HCT116 (cell line): ENCODE measurements at regions not wholly inside any gene's neighbourhood (a gene's known extent, or its start where the extent isn't known, plus 50 kb on each side); places are given as distances from the start of the nearest gene placed in this dataset.

Experiments used
- ATAC-seq: fragments of 200-7000 bp; cut with Tn5 transposase; 2 replicates; pipeline ENCODE4 v1.9.1; 2020; ENCODE audit warnings: mild to moderate bottlenecking, moderate library complexity
- BruUV-seq: library from RNA; stranded (reverse); fragments of 400-500 nt; replicated peaks from 2 replicates; lab custom pipeline; 2021; lab: Mats Ljungman, UMichigan
- CTCF ChIA-PET: fragments of 300-600 bp; sonication (Branson Sonifier 250); formaldehyde crosslinking; loops from one replicate; lab custom pipeline; 2021; ENCODE audit warnings: antibody characterized with exemption; lab: Charles Lee
- POLR2A ChIA-PET: fragments of 300-600, 350-600 bp; sonication (Branson Sonifier 250); formaldehyde crosslinking; loops from one replicate; lab custom pipeline; 2021; ENCODE audit warnings: antibody characterized with exemption; lab: Charles Lee
- RAD21 ChIA-PET, 2 experiments: fragments of 300-600 bp; sonication (Branson Sonifier 250); formaldehyde crosslinking; loops; one replicate each; lab custom pipeline; 2023; ENCODE audit warnings: low total read pairs in 2 of 2; ENCODE audit not compliant: uncharacterized antibody in 2 of 2, unreplicated experiment in 2 of 2, low non-redundant PET in 1 of 2; lab: Charles Lee
- DNase-seq: peaks from one replicate; pipeline ENCODE4 v3.0.0-alpha.2; 2010; ENCODE audit warnings: low read depth, low spot score
- H2AFZ ChIP-seq: fragments of 200-600 bp; shearing (Covaris generic), sonication (generic); 2 replicates; pipeline ENCODE4 v1.6.1; 2017; ENCODE audit warnings: low read depth, mixed run types, mixed read lengths, antibody characterized with exemption, low read length; ENCODE audit not compliant: poor library complexity, severe bottlenecking
- H3K27ac ChIP-seq: 2 replicates; pipeline ENCODE4 v1.5.1; 2012; ENCODE audit warnings: low read depth, low read length
- H3K27me3 ChIP-seq: fragments of 200-600 bp; sonication (generic); 2 replicates; pipeline ENCODE4 v1.6.1; 2016; ENCODE audit warnings: mixed run types, low read length, mixed read lengths; ENCODE audit not compliant: insufficient read depth
- H3K36me3 ChIP-seq, 2 experiments: fragments of 200-500 bp in 1 of 2; fragments of 200-600 bp in 1 of 2; sonication (Bioruptor generic) in 1 of 2; sonication (generic) in 1 of 2; 2 replicates each; pipeline versions ENCODE4 v1.5.1 to v1.6.1; 2014 to 2016; ENCODE audit warnings: low read length in 2 of 2, inconsistent platforms in 1 of 2, mixed read lengths in 1 of 2, mixed run types in 1 of 2; ENCODE audit not compliant: insufficient read depth in 2 of 2, control insufficient read depth in 1 of 2
- H3K4me1 ChIP-seq, 2 experiments: fragments of 200-600 bp in 1 of 2; sonication (generic) in 1 of 2; 2 replicates each; pipeline versions ENCODE4 v1.5.1 to v1.6.1; 2012 to 2017; ENCODE audit warnings: low read length in 2 of 2, inconsistent platforms in 1 of 2, mild to moderate bottlenecking in 1 of 2, mixed read lengths in 1 of 2, mixed run types in 1 of 2, moderate library complexity in 1 of 2; ENCODE audit not compliant: insufficient read depth in 2 of 2, control insufficient read depth in 1 of 2
- H3K4me2 ChIP-seq: fragments of 200-600 bp; sonication (generic); 2 replicates; pipeline ENCODE4 v1.6.1; 2017; ENCODE audit warnings: mixed run types, low read length, mixed read lengths
- H3K4me3 ChIP-seq, 2 experiments: fragments of 200-600 bp in 1 of 2; sonication (generic) in 1 of 2; replicated peaks in 1 of 2; 2 replicates each; pipeline ENCODE4 v1.5.1; 2011 to 2016; ENCODE audit warnings: low read length in 2 of 2, control low read depth in 1 of 2, low read depth in 1 of 2, mild to moderate bottlenecking in 1 of 2, mixed read lengths in 1 of 2, mixed run types in 1 of 2
- H3K79me2 ChIP-seq: fragments of 200-600 bp; sonication (generic); 2 replicates; pipeline ENCODE4 v1.6.1; 2017; ENCODE audit warnings: mild to moderate bottlenecking, mixed run types, low read length, moderate library complexity, mixed read lengths; ENCODE audit not compliant: insufficient read depth
- H3K9ac ChIP-seq: fragments of 200-600 bp; sonication (generic); 2 replicates; pipeline ENCODE4 v1.6.1; 2016; ENCODE audit warnings: low read length, mixed read lengths
- H3K9me2 ChIP-seq: fragments of 200-600 bp; sonication (generic), shearing (Covaris generic); 2 replicates; pipeline ENCODE4 v1.6.1; 2017; ENCODE audit warnings: mixed run types, mild to moderate bottlenecking, moderate library complexity; ENCODE audit not compliant: insufficient read depth
- H3K9me3 ChIP-seq, 2 experiments: fragments of 200-500 bp in 1 of 2; fragments of 200-600 bp in 1 of 2; sonication (Bioruptor generic) in 1 of 2; sonication (generic) in 1 of 2; 2 replicates each; pipeline ENCODE4 v1.6.1; 2014 to 2017; ENCODE audit warnings: low read length in 2 of 2, mixed read lengths in 2 of 2, inconsistent platforms in 1 of 2, low read depth in 1 of 2, mild to moderate bottlenecking in 1 of 2, mixed run types in 1 of 2, moderate library complexity in 1 of 2; ENCODE audit not compliant: control insufficient read depth in 1 of 2, insufficient read depth in 1 of 2
- H4K20me1 ChIP-seq: fragments of 200-600 bp; sonication (generic), shearing (Covaris generic); 2 replicates; pipeline ENCODE4 v1.6.1; 2017; ENCODE audit warnings: mixed run types, mild to moderate bottlenecking, moderate library complexity; ENCODE audit not compliant: insufficient read depth
- CBX3 ChIP-seq: IDR thresholded peaks from 2 replicates; pipeline ENCODE4 v1.6.1; 2012; ENCODE audit warnings: low read depth
- CEBPB ChIP-seq: IDR thresholded peaks from 2 replicates; pipeline ENCODE4 v1.6.1; 2012; ENCODE audit warnings: low read depth
- ELF1 ChIP-seq: IDR thresholded peaks from 2 replicates; pipeline ENCODE4 v1.6.1; 2012; ENCODE audit warnings: low read depth, borderline replicate concordance
- FOSL1 ChIP-seq: IDR thresholded peaks from 2 replicates; pipeline ENCODE4 v1.6.1; 2012; ENCODE audit warnings: low read depth
- JUND ChIP-seq: IDR thresholded peaks from 2 replicates; pipeline ENCODE4 v1.6.1; 2012
- MAX ChIP-seq: IDR thresholded peaks from 2 replicates; pipeline ENCODE4 v1.6.1; 2012
- POLR2A ChIP-seq: IDR thresholded peaks from 2 replicates; pipeline ENCODE4 v1.7.0; 2011; ENCODE audit warnings: borderline replicate concordance; ENCODE audit not compliant: insufficient read depth, insufficient read length; ENCODE audit errors: extremely low read depth
- RAD21 ChIP-seq: IDR thresholded peaks from 2 replicates; pipeline ENCODE4 v1.6.1; 2012; ENCODE audit warnings: low read depth, mild to moderate bottlenecking
- REST ChIP-seq: IDR thresholded peaks from 2 replicates; pipeline ENCODE4 v1.6.1; 2012; ENCODE audit warnings: low read depth
- SIN3A ChIP-seq: IDR thresholded peaks from 2 replicates; pipeline ENCODE4 v1.6.1; 2012; ENCODE audit warnings: low read depth
- SP1 ChIP-seq: IDR thresholded peaks from 2 replicates; pipeline ENCODE4 v1.6.1; 2012; ENCODE audit warnings: low read depth
- ZBTB33 ChIP-seq: IDR thresholded peaks from 2 replicates; pipeline ENCODE4 v1.6.1; 2011; ENCODE audit warnings: mild to moderate bottlenecking, low read length, moderate library complexity; ENCODE audit not compliant: insufficient replicate concordance; ENCODE audit errors: extremely low read depth
- ZFX ChIP-seq: fragments of 450-650 bp; IDR thresholded peaks from 2 replicates; pipeline ENCODE4 v1.6.1; 2017
- ZNF274 ChIP-seq: fragments of 200-500 bp; sonication (Bioruptor generic); IDR thresholded peaks from 2 replicates; pipeline ENCODE4 v1.6.1; 2014; ENCODE audit warnings: mild to moderate bottlenecking, low read depth, low read length, inconsistent platforms
- intact Hi-C: fragments of 100-400 bp; cut with micrococcal nuclease; formaldehyde crosslinking; loops from 2 replicates; pipeline ENCODE4 v1.10.0; 2022

DNA sequence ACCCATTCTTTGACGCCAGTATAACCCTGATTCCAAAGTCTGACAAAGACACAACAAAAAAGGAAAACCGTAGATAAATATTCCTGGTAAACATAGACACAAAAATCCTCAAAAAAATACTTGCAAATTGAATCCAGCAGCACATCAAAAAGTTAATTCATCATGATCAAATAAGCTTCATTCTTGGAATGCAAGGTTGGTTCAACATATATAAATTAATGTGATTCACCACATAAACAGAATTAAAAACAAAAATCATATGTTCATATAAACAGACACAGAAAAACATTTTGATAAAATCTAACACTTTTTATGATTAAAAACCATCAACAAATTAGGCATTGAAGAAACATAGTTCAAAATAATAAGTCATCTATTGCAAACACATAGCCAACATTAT, 324.2 kb upstream of the TRPC7 start:
- H3K4me3 ChIP-seq: no peak overlapping the region
- POLR2A ChIA-PET: no interaction called here
- H3K79me2 ChIP-seq: no peaks in the 10 kb centered on the region
- no peak for DNase-seq
- TF ChIP-seq SP1 (no peak), ZFX (no peak), REST (no peak), RAD21 (no peak), POLR2A (no peak), MAX (no peak), CEBPB (no peak), CBX3 (no peak), JUND (no peak), ELF1 (no peak), ZBTB33 (no peak), ZNF274 (no peak), SIN3A (no peak), FOSL1 (no peak)
- TF ChIP-seq, all 23 proteins: peak for 0
- BruUV-seq: no TSS peak
- H3K9me3 ChIP-seq: no peaks in the 10 kb centered on the region
- no peak overlapping the region for H3K4me2 ChIP-seq
- intact Hi-C loops: loop anchor here (10.0 kb wide), 1 partner anchor 325 kb away; the partner anchor contains the start of gene TRPC7
- CTCF ChIA-PET: interaction anchor here (1.1 kb wide), 1 partner anchor 440 kb away, joined by 3 read pairs; no protein-coding TSS in a partner anchor
- no peak overlapping the region for H3K27ac ChIP-seq
- RAD21 ChIA-PET: no interaction called here
- H3K4me1 ChIP-seq: no peaks in the 10 kb centered on the region
- ATAC-seq: no peak
- no peak overlapping the region for H2AFZ ChIP-seq
- no peaks in the 10 kb centered on the region for H3K27me3 ChIP-seq
- H3K36me3 ChIP-seq: no peaks in the 10 kb centered on the region
- no peak overlapping the region for H3K9ac ChIP-seq
- no peaks in the 10 kb centered on the region for H3K9me2 ChIP-seq
- H4K20me1 ChIP-seq: no peaks in the 10 kb centered on the region
